OCI-LY7 (cell line): ENCODE measurements at regions not wholly inside any gene's neighbourhood (a gene's known extent, or its start where the extent isn't known, plus 50 kb on each side); places are given as distances from the start of the nearest gene placed in this dataset.

Source experiments
- BruUV-seq: library from RNA; stranded (reverse); fragments of 400-500 nt; replicated peaks from 2 replicates; lab custom pipeline; 2021; lab: Mats Ljungman, UMichigan
- CTCF ChIA-PET: fragments of 300-600 bp; sonication (Branson Sonifier 250); formaldehyde crosslinking; loops from one replicate; lab custom pipeline; 2022; ENCODE audit warnings: antibody characterized with exemption; ENCODE audit not compliant: unreplicated experiment; lab: Charles Lee
- POLR2A ChIA-PET: fragments of 300-600 bp; sonication (Branson Sonifier 250); formaldehyde crosslinking; loops from one replicate; lab custom pipeline; 2022; ENCODE audit warnings: antibody characterized with exemption; lab: Charles Lee
- DNase-seq: peaks from one replicate; pipeline ENCODE4 v3.0.0-alpha.2; 2015; ENCODE audit warnings: low spot score
- H2AFZ ChIP-seq: fragments of 200-600 bp; sonication (generic), shearing (Covaris generic); 2 replicates; pipeline ENCODE4 v1.6.1; 2014; ENCODE audit warnings: mild to moderate bottlenecking, antibody characterized with exemption, low read length, moderate library complexity
- H3K27ac ChIP-seq: fragments of 200-600 bp; sonication (generic); 2 replicates; pipeline ENCODE4 v1.5.1; 2014; ENCODE audit warnings: mixed run types, low read depth, mild to moderate bottlenecking, moderate library complexity, low read length, inconsistent platforms; ENCODE audit not compliant: poor library complexity, severe bottlenecking
- H3K36me3 ChIP-seq: fragments of 200-600 bp; sonication (generic); 2 replicates; pipeline ENCODE4 v1.6.1; 2014; ENCODE audit warnings: mild to moderate bottlenecking, antibody characterized with exemption, low read length, moderate library complexity, mixed read lengths; ENCODE audit not compliant: insufficient read depth
- H3K4me1 ChIP-seq: fragments of 200-600 bp; sonication (generic); 2 replicates; pipeline ENCODE4 v1.5.1; 2014; ENCODE audit warnings: mild to moderate bottlenecking, low read length; ENCODE audit not compliant: insufficient read depth, poor library complexity, severe bottlenecking
- H3K4me2 ChIP-seq: fragments of 200-600 bp; sonication (generic); 2 replicates; pipeline ENCODE4 v1.6.1; 2014; ENCODE audit warnings: mild to moderate bottlenecking, low read length
- H3K4me3 ChIP-seq: fragments of 200-600 bp; sonication (generic); 2 replicates; pipeline ENCODE4 v1.5.1; 2014; ENCODE audit warnings: mild to moderate bottlenecking, low read depth, low read length; ENCODE audit not compliant: poor library complexity, severe bottlenecking
- H3K79me2 ChIP-seq: fragments of 200-600 bp; sonication (generic); 2 replicates; pipeline ENCODE4 v1.6.1; 2016; ENCODE audit warnings: low read depth, mild to moderate bottlenecking, low read length, moderate library complexity, mixed read lengths; ENCODE audit not compliant: insufficient read depth
- H3K9me2 ChIP-seq: fragments of 200-600 bp; sonication (generic); 2 replicates; pipeline ENCODE4 v1.6.1; 2016; ENCODE audit warnings: mild to moderate bottlenecking, low read length, mixed read lengths; ENCODE audit not compliant: insufficient read depth
- H3K9me3 ChIP-seq: fragments of 200-600 bp; sonication (generic); 2 replicates; pipeline ENCODE4 v1.6.1; 2014; ENCODE audit warnings: mild to moderate bottlenecking, mixed run types, low read length, mixed read lengths
- H4K20me1 ChIP-seq: fragments of 200-600 bp; sonication (generic); 2 replicates; pipeline ENCODE4 v1.6.1; 2014; ENCODE audit warnings: mild to moderate bottlenecking, antibody characterized with exemption, low read length, moderate library complexity, mixed read lengths; ENCODE audit not compliant: insufficient read depth
- CTCF ChIP-seq: fragments of 200-600 bp; sonication (generic); conservative IDR thresholded peaks from 2 replicates; pipeline ENCODE4 v1.5.1; 2014; ENCODE audit warnings: mild to moderate bottlenecking, antibody characterized with exemption, low read length, moderate library complexity, mixed read lengths
- EZH2phosphoT487 ChIP-seq: fragments of 200-600 bp; sonication (generic); IDR thresholded peaks from 2 replicates; pipeline ENCODE4 v1.6.1; 2018; ENCODE audit warnings: low read depth, borderline replicate concordance, mild to moderate bottlenecking, mixed run types, antibody characterized with exemption, low read length, moderate library complexity, mixed read lengths
- intact Hi-C: fragments of 100-400 bp; cut with micrococcal nuclease; formaldehyde crosslinking; loops from one replicate; pipeline ENCODE4 v1.10.0; 2022; ENCODE audit not compliant: unreplicated experiment

GRCh38 chr21:32056791-32057190 lies 184.0 kb downstream of the HUNK start:
- no peaks in the 10 kb centered on the region for H3K36me3 ChIP-seq
- ChIA-PET POLR2A (no interaction called here), CTCF (no interaction called here)
- TF ChIP-seq CTCF = no peak
- TF ChIP-seq EZH2phosphoT487 = no peak
- no peak overlapping the region for H2AFZ ChIP-seq
- intact Hi-C loops = no loop called here
- no peak overlapping the region for H3K4me2 ChIP-seq
- no peaks in the 10 kb centered on the region for H3K9me3 ChIP-seq
- no peak overlapping the region for H3K27ac ChIP-seq
- no peak for DNase-seq
- BruUV-seq = no TSS peak
- H3K79me2 ChIP-seq = no peaks in the 10 kb centered on the region
- H3K4me3 ChIP-seq = no peak overlapping the region
- H4K20me1 ChIP-seq = no peaks in the 10 kb centered on the region
- H3K4me1 ChIP-seq = no peaks in the 10 kb centered on the region
- H3K9me2 ChIP-seq = no peaks in the 10 kb centered on the region

DNA sequence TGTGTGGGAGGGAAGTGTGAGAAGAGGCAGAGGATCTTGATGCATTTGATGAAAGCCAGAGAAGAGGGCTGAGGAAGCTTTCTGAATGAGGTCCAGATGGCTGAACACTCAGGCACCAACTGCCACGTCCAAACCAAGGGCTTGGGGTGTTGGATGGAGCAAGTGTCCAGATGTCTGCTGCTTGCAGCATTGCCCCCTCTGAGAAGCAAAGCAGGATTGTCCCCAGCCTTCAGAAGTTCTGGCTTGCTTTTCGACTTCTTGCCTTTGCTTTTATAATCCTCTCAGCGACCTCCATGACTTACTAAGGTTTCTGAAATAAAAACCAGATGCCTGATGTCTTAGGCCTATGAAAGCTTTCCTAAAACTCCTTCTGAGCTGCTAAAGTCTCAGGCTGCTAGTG lies 182.5 kb downstream of the HUNK start:
- no peaks in the 10 kb centered on the region for H3K79me2 ChIP-seq
- H3K9me3 ChIP-seq = no peaks in the 10 kb centered on the region
- H3K4me3 ChIP-seq = no peak overlapping the region
- ChIA-PET POLR2A (no interaction called here), CTCF (no interaction called here)
- no peak overlapping the region for H3K4me2 ChIP-seq
- no peak overlapping the region for H3K27ac ChIP-seq
- TF ChIP-seq EZH2phosphoT487 = no peak
- TF ChIP-seq CTCF = no peak
- no TSS peak for BruUV-seq
- no peaks in the 10 kb centered on the region for H3K9me2 ChIP-seq
- intact Hi-C loops = no loop called here
- no peaks in the 10 kb centered on the region for H3K36me3 ChIP-seq
- no peak overlapping the region for H2AFZ ChIP-seq
- H3K4me1 ChIP-seq = no peaks in the 10 kb centered on the region
- no peaks in the 10 kb centered on the region for H4K20me1 ChIP-seq
- no peak for DNase-seq
